NCI-H524 (cell line): ENCODE measurements at regions not wholly inside any gene's neighbourhood (a gene's known extent, or its start where the extent isn't known, plus 50 kb on each side); places are given as distances from the start of the nearest gene placed in this dataset.
"Not testable (repeated sequence)": the region's sequence is repeated elsewhere in the genome, so short reads cannot be mapped to it uniquely, and the experiment has no call there.

Experiments used
- DNase-seq, 2 experiments: peaks; one replicate each; lab custom pipeline; 2025; lab: John Stamatoyannopoulos, UW

DNA sequence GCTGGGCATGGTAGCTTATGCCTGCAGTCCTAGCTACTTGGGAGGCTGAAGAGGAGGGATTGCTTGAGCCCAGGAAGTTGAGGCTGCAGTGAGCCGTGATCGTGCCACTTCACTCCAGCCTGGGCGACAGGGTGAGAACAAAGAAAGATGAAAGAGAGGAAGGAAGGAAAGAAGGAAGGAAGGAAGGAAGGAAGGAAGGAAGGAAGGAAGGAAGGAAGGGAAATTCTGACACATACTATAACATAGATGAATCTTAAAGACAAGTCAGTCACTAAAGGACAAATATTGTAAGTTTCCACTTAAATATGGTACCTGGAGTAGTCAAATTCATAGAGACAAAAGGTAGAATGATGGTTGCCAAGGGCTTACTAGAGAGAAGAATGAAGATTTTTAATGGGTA is 108.0 kb upstream of the CACHD1 start:
- DNase-seq: no peak

DNA sequence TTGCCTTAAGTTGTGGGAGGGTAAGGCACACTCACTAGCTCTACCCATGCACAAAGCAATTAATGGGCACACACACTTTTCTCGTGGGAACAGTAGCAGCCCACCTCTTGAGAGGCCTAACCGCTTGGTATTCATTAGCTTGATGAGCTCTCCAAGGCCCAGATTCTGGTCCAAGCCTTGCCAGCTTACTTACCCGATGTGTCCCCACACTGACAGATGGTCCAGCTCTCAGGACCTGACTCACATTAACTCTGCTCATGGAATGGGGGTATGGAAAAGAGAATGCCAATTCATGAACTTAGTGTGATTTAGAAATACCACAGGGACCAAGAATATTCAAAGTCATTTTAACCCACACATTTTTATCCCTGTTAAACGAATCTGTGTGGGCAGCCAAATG is 106.8 kb upstream of the CACHD1 start:
- DNase-seq: peak; percentile 80 to 91

DNA sequence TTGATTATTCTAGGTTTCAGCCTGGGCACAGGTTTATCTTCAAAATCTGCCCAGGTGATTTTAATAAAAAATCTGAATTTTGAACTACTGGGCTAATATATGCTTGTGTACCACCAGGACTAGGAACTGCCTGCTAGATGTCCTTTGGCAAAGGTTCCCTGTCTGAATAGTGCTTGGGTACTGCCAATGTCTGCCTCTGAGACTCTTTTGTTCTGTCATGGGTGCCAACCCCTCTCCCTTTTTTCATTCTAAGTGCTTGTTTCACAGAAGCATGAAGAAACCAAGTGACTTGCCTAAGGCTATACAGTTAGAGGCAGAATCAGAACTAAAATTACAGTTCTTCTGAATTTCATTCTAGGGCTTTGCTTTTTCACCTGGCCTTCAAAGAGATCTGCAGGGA is 106.3 kb upstream of the CACHD1 start:
- DNase-seq: no peak

DNA sequence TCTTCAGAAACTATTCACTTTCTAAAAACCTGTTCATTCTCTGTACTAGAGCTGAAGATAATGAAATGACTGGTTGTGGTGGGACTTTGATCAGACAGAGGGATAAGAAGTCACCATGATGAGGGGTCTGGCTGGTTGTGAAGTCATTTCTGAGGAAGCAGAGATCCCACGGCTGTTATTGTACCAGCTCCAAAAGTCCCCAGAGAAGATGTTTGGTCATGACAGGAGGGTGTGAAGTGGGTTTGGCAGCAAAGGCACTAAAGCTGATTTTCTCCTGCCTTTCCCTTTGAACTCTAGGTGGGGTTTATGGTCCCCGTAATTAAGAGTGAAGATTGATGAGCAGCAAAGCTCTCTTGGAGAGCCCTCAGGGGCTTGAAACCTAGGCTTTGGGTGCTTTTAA is 103.1 kb upstream of the CACHD1 start:
- no peak for DNase-seq

GRCh38 chr1:64368344-64368743 is 101.6 kb upstream of the CACHD1 start:
- DNase-seq: no peak

GRCh38 chr1:64378826-64379225 is 91.1 kb upstream of the CACHD1 start:
- DNase-seq: no peak

GRCh38 chr1:64387389-64388285 is 82.3 kb upstream of the CACHD1 start:
- DNase-seq: no peak

GRCh38 chr1:64388336-64388735 is 81.6 kb upstream of the CACHD1 start:
- no peak for DNase-seq

DNA sequence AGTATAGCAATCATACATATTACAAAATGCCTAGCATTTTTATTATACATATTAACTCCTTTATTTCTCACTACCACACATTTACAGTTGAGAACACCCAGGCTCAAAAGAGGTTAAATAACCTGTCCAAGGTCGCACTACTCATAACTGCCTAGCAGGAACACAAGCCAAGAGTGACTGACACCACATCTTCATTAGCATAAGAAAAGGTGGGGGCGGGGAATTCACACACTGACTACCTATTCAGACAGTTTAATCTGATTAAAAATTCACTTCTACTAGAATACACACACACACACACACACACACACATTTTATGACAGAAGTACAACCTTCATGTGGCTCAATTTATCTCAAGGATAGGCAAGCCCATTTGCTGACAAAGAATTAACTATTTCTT is 77.8 kb upstream of the CACHD1 start:
- no peak for DNase-seq

GRCh38 chr1:64393790-64394189 is 76.1 kb upstream of the CACHD1 start:
- no peak for DNase-seq

DNA sequence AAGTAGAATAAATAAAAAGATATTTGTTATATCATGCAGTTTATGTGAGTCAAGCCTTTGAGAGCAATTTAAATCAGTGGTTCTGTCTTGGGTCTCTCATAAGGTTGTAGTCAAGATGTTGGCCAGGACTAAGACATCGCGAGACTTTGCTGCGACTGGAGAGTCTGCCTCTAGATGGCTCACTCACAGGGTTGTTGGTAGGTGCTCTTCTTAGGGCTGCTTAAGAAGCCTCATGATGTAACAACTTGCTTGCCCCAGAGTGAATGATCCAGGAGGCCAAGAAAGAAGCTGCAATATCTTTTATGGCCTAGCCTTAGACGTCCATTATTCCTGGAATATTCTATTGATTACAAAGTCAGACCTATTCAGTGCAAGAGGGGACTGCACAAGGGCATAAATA is 73.1 kb upstream of the CACHD1 start:
- DNase-seq: no peak

GRCh38 chr1:64397541-64397940 is 72.4 kb upstream of the CACHD1 start:
- no peak for DNase-seq

GRCh38 chr1:64398936-64399335 is 71.0 kb upstream of the CACHD1 start:
- DNase-seq: no peak

- no peak for DNase-seq
Measured at GRCh38 chr1:64401285-64401684, 68.6 kb upstream of the CACHD1 start.

DNA sequence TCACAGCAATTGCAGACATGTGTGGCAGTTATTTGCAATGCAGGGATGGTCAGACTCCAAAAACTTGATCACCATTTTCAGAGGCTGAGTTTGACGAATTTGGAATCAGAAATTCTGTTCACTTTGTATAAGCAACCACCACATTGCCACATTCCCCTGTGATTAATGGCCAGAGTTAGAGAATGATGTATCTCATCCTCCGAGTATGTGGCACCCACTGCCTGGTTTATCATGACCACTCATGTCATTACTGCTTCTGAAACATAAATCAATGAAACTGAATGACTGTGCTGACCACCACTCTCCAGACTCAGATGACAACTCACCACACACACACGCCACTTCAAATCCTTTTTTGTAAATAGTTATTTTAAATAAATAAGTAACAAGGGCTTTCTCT is 66.6 kb upstream of the CACHD1 start:
- DNase-seq: no peak

DNA sequence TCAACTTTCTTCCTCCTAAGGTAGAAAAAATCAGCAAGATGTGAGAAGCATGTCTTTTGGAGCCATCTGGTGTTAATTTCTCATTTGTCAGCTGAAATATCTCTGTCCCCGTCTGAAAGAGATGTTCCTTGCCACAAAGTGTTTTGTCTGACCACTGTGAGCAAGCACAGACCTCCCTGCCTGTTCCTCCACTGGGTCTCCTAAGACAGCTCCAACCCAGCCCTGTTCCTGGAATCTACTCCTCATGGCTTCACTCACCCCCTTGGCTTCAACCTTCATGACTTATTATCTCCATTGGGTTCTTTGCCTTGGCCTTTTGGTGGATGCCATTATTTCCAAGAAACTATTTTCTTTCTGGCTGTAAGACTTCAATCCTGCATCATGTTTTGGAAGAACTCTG is 65.7 kb upstream of the CACHD1 start:
- DNase-seq: no peak

DNA sequence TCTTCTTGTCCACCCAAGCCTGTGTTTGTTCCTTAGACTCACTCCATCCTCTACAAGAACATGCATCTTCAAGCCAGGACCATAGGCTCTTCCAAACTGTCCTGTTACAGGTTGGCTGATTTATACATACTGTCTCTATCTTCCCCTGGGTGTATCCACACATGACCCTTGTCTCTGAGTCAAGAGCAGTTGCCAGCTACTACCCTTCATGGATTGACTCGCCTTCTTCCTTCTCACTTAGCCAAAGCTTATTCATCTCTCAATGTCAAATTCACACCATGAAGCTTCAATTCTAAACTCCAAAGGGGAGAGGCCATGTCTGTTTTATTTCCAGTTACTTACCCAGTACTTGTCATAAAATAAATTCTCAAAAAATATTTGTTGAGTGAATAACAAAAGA is 64.1 kb upstream of the CACHD1 start:
- no peak for DNase-seq

DNA sequence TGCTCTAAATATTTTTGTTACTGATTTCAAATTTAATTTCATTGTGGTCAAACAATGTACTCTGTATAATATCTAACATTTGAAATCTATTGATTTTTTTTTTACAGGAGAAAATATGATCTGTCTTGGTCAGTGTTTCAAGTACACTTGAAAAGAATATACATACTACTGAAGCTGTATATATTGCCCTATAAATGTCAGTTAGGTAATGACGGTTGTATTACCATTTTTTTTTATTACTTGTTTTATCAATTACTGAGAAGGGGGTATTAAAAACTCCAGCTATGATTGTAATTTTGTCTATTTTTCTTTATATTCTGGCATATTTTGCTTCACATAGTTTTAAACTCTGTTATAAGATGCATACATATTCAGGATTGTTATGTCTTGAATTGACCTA is 59.7 kb upstream of the CACHD1 start:
- DNase-seq: no peak

GRCh38 chr1:64414855-64415546 is 54.9 kb upstream of the CACHD1 start:
- DNase-seq: not testable (repeated sequence)

DNA sequence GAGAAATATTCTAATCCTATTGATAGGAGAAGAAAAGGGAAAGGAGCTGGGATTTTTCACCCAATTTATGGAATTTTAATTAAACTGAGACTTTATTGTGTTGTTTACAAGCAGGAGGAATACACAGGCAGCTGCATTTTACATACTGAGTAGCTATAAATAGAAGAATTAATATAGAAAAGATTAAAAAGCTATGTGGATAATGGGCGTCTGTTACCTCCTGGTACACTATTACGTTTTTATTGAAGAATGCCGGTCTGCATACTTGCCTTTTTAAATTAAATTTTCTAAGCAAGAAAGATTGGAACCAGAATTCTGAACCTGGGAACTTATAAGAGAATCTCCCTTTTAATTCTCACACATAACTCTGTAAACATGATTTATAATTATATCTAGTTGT is 52.1 kb upstream of the CACHD1 start:
- DNase-seq: no peak
